ENCODE measurements at regions not wholly inside any gene's neighbourhood (a gene's known extent, or its start where the extent isn't known, plus 50 kb on each side); places are given as distances from the start of the nearest gene placed in this dataset.
A peak's percentile ranks its signal among the peaks of the same experiment; 100 is the strongest.

DNA sequence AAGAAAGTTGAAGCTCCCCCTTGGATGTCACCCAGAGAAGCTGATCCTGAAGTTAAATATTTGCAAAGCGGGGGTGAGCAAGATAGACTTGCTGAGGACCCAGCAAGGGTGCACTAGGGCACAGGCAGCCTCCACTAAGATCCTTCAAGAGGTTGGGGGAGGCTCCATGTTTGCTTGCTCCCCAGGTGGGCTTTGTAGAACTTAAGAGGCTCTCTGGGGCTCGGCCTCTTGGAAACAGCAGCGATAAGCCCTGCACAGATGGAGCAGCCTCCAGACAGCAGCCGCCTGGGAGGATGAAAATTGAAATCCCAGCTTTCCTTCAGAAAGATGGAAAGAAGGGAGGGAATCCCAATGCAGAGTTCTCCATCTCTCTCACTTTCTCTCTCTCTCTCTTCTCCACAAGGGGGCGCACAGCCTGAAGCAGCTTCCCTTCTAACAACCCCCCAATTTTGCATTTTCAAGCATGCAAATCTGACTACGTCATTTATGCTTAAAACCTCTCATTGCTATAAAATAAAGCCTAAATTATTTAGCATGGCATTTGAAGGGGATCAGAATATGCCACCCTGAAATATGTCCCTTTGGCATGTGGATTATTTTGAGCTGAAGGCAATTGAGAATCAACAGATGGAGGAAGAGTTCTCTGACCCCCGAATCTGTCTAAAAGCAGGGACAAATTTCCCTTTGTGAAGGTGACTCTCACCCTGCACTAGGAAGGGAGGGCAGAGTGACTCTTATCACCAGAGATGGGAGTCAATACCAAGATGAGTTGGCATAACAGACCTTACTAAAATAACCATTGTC, 185.7 kb upstream of the KLHL29 start:
- intact Hi-C loops (cut with micrococcal nuclease): loop anchor here (1.0 to 5.0 kb wide), 4 partner anchors 33 to 561 kb away; no protein-coding TSS in a partner anchor
- Histone ChIP-seq H3K4me3 (replicated peaks in 1 of 2; ENCODE audit: low read depth in 1 of 2, low read length in 2 of 2) (no peak overlapping the region), H3K9me2 (ENCODE audit: insufficient read depth) (no peaks in the 10 kb centered on the region), H3K4me2 (ENCODE audit: low read length) (no peak overlapping the region), H3K27me3 (ENCODE audit: insufficient read depth, low read length) (peaks cover 26% of the 10 kb centered on the region), H4K20me1 (ENCODE audit: insufficient read depth) (no peaks in the 10 kb centered on the region), H3K9ac (ENCODE audit: low read length) (no peak overlapping the region), H2AFZ (ENCODE audit: low read depth, low read length, poor library complexity, severe bottlenecking) (no peak overlapping the region), H3K27ac (ENCODE audit: low read depth, low read length) (no peak overlapping the region), H3K36me3 (ENCODE audit: control insufficient read depth in 1 of 2, insufficient read depth in 2 of 2, low read length in 2 of 2) (no peaks in the 10 kb centered on the region), H3K9me3 (ENCODE audit: control insufficient read depth in 1 of 2, insufficient read depth in 1 of 2, low read depth in 1 of 2, low read length in 2 of 2) (no peaks in the 10 kb centered on the region), H3K4me1 (ENCODE audit: control insufficient read depth in 1 of 2, insufficient read depth in 2 of 2, low read length in 2 of 2) (no peaks in the 10 kb centered on the region), H3K79me2 (ENCODE audit: insufficient read depth, low read length) (no peaks in the 10 kb centered on the region)
- ATAC-seq: peak; percentile 78
- no TSS peak for BruUV-seq (replicated peaks)
- peak; percentile 24 for DNase-seq (ENCODE audit: low read depth, low spot score)
- CTCF ChIA-PET: interaction anchor here (1.0 to 1.7 kb wide), 5 partner anchors 9 to 563 kb away, joined by 3 to 4 read pairs (median 3); no protein-coding TSS in a partner anchor
- RAD21 ChIA-PET (ENCODE audit: low non-redundant PET in 1 of 2, low total read pairs in 2 of 2, uncharacterized antibody in 2 of 2, unreplicated experiment in 2 of 2): no interaction called here
- POLR2A ChIA-PET: no interaction called here
- TF ChIP-seq SP1 (IDR thresholded peaks at IDR 0.05; ENCODE audit: low read depth) (no peak), ZNF274 (IDR thresholded peaks at IDR 0.05; ENCODE audit: low read depth, low read length) (no peak), CEBPB (IDR thresholded peaks at IDR 0.05; ENCODE audit: low read depth) (no peak), RAD21 (IDR thresholded peaks at IDR 0.05; ENCODE audit: low read depth) (peak; percentile 46), EZH2phosphoT487 (IDR thresholded peaks at IDR 0.05; ENCODE audit: borderline replicate concordance) (no peak), POLR2AphosphoS5 (IDR thresholded peaks at IDR 0.05; ENCODE audit: low read depth, low read length) (no peak), REST (IDR thresholded peaks at IDR 0.05; ENCODE audit: low read depth) (no peak), ELF1 (IDR thresholded peaks at IDR 0.05; ENCODE audit: borderline replicate concordance, low read depth) (no peak)
- TF ChIP-seq, protein P1, sequence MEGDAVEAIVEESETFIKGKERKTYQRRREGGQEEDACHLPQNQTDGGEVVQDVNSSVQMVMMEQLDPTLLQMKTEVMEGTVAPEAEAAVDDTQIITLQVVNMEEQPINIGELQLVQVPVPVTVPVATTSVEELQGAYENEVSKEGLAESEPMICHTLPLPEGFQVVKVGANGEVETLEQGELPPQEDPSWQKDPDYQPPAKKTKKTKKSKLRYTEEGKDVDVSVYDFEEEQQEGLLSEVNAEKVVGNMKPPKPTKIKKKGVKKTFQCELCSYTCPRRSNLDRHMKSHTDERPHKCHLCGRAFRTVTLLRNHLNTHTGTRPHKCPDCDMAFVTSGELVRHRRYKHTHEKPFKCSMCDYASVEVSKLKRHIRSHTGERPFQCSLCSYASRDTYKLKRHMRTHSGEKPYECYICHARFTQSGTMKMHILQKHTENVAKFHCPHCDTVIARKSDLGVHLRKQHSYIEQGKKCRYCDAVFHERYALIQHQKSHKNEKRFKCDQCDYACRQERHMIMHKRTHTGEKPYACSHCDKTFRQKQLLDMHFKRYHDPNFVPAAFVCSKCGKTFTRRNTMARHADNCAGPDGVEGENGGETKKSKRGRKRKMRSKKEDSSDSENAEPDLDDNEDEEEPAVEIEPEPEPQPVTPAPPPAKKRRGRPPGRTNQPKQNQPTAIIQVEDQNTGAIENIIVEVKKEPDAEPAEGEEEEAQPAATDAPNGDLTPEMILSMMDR (IDR thresholded peaks at IDR 0.05 in 2 of 3, conservative IDR thresholded peaks at IDR 0.05 in 1 of 3; ENCODE audit: borderline replicate concordance in 1 of 3, insufficient read depth in 1 of 3, low read depth in 2 of 3, low read length in 2 of 3): peak; percentile 40 to 87 (median 86); a peak in 5 of 6 replicates
